HG03108 (cell line): ENCODE measurements at regions not wholly inside any gene's neighbourhood (a gene's known extent, or its start where the extent isn't known, plus 50 kb on each side); places are given as distances from the start of the nearest gene placed in this dataset.

Experiments used
- ATAC-seq: cut with Tn5 transposase; IDR thresholded peaks from one replicate; pipeline ENCODE4 v1.9.1; 2021; ENCODE audit warnings: moderate library complexity; ENCODE audit not compliant: unreplicated experiment

GRCh38 chr5:73312146-73312871 is 136.3 kb downstream of the FOXD1 start:
- ATAC-seq: no peak

DNA sequence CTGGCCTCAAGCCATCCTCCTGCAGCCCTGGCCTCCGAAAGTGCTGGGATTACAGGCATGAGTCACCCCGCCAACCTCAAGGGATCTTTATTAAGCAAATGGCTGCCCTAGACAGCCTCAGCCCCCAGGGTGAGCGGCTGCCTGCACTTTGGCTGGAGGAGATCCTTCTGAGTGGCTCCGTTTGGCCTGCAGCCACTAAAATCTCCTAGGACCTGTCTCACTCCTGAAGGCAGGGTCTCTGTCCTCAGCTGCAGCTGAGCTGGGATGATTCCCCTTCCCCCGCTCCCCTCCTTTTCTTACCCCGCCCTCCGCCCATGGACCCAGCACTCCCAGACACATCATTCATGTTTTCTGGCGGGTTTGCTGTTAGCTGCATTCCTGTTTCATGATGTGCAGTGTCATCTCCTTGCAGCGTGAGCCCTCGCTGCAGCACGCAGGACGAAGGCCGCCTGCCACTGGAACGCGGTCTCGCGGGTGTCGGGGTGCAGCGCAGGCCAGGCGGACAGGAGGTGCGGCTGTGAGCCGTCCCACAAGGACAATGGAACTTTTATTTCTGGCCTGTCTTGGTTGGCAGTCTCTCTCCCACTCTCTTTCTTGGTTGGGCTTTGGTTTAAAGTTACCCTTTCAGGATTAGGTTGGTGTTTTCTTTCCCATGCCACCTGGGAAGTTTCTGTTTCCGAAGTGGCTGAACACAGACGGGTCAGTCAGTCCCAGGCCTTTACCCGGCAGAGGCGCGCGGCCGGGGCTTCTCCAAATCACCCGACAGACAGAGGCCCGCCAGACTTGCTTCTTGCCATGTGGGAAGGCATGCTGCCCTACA is 137.1 kb downstream of the FOXD1 start:
- ATAC-seq: no peak

- ATAC-seq: no peak
Observed at GRCh38 chr5:73307645-73308355, 134.8 kb downstream of the TMEM174 start.

DNA sequence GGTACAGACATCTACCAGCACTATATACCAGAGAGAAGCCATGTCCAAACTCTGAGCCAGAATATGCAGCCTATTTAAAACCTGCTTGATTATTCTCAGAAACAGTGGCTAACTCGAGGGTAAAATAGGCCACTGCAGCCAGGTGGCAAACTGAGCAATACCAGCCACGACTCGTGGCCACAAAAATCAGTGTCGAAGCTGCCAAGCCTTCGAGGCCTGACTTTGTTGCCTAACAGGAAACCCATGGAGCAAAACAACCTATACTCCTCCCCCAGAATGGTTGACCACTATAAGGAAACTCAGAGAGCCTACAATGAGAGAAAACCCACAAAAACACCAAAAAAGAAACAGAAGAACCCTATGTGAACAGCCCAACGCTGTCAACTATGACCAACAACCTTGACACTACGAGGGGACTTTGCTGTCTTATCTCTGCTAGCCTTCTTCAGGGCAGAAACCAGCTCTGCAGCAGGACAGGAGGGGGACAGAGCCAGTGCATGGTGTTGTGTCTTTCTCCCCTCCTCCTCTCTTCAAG is 133.8 kb downstream of the TMEM174 start:
- no peak for ATAC-seq

GRCh38 chr5:73306078-73306719 is 133.2 kb downstream of the TMEM174 start:
- no peak for ATAC-seq

DNA sequence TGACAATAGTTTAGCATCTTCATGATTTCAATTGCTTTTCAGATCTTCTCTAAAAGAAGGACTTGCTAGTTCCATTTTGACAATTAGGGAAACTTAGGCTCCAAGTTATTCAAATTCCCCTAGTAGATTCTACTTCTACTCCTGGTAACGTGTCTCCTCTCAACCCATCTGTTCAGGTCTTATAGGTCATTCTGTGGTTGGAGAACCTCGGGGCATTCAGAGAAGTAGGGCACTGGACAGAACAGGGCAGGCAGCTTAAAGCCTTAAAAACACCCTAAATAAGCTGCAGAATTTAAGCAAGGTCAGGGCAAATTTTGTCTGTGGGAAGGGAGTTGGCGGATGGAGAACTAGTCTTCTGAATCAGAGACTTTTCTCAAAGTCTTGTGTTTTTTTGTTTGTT is 132.4 kb downstream of the TMEM174 start:
- no peak for ATAC-seq

GRCh38 chr5:73304381-73304780 is 131.4 kb downstream of the TMEM174 start:
- no peak for ATAC-seq

DNA sequence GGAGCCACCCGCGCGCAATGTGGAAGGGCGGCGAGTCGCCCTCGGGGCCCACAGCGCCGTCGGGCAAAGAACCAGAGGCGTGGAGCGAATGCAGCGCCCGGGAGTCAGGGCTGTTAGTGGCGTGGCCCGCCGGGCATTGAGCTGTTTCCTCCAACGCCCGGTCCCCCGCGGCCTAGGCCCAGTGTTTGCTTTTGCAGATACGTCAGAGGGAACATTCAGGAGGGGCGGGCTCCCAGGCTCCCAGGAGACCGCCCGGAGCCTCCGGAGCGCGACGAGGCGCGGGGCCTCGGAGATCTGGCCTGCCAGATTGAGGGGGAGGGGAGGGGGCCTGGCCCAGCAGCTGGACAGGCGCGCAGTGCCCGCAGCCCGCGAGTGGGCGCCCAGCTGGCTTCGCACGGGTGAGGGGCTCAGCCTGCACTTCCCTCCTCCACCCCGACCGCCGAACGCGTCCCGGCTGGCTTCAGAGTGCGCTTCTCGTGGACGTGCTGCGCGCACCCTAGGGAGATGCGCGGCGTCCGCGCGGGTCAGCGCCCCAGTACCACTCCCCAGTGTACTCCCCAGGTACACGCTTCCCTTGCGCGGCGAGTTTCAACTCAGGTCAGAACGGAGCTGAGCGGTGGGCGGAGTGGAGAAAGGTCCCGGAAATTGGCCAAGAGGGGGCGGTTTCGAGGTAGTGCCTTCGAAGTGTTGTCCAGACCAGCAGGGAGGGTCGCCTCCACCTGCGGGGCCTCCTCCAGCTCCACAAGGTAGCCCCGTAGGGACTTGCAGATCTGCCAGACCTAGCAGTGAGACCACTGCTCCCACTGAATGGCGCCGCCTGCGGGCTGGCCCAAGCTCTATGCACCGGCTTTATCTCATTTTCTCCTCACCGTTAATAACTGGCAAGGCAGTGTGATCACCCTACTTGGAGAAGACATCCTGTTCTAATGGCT is 130.4 kb downstream of the TMEM174 start:
- ATAC-seq: no peak

- ATAC-seq: no peak
Observed at GRCh38 chr5:73302797-73303147, 129.8 kb downstream of the TMEM174 start.

DNA sequence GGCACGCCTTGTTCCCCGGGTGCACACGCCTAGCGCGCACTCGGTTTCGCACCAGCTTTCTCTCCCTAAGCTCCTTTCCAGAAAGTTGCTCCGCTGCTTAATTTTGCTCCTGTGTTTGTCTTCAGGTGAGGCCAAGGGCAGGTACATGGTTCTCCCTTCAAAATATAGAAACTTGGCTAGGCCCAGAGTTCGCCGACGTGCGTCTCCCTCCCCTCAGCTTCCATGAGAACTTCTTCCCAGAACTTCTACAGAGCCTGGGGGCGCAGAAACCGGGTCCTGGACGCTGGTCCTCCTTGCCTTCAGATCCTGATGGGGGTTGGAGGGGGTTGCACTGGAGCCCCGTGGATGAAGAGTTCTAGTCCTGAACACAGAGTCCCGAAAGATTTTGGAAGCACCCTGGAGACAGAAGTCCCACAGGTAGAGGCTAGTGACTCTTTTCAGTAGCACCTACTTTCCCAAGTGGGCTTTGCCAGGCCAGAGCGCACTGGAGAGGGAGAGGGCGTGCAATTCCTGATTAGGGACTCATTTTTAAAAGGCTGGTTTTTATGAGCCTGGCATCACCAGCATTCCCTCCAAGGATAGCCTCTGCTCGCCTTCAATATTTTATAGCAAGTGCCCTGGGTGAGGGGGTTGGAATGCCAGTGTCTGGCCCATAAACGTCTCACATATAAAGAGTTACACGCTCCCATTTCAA is 128.4 kb downstream of the TMEM174 start:
- ATAC-seq: no peak

- no peak for ATAC-seq
Observed at GRCh38 chr5:73300337-73301207, 127.6 kb downstream of the TMEM174 start.

DNA sequence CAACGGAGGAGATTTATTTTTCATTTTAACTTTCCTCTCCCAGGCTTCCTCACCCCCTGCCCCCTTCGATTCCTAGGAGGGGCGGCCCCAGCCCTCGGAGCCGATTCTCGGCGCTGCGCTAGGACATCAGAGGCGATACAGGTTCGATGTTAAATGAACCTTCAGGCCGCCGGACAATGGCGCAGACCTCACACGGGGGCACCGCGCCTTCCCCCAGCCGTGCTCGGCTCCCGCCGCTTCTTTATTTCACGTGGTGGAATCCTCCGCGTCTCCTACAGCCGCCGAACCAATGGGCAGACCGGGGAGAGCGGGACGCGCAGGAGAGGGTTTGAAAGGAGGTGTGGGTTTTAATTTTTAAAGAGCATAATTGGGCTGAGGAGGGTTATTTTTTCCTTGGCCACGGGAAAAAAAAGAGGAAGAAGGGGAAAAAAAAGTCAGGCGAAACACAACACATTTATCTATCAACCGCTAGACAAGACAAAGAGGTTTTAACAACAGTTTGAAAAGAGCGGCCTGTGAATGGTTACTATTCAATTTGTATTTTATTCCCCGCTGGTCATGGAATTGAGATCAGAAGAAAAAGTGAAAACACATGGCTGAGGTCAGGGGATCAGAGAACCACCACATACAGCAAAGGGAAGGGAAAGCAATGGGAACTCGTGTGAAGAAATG is 126.8 kb downstream of the TMEM174 start:
- no peak for ATAC-seq

DNA sequence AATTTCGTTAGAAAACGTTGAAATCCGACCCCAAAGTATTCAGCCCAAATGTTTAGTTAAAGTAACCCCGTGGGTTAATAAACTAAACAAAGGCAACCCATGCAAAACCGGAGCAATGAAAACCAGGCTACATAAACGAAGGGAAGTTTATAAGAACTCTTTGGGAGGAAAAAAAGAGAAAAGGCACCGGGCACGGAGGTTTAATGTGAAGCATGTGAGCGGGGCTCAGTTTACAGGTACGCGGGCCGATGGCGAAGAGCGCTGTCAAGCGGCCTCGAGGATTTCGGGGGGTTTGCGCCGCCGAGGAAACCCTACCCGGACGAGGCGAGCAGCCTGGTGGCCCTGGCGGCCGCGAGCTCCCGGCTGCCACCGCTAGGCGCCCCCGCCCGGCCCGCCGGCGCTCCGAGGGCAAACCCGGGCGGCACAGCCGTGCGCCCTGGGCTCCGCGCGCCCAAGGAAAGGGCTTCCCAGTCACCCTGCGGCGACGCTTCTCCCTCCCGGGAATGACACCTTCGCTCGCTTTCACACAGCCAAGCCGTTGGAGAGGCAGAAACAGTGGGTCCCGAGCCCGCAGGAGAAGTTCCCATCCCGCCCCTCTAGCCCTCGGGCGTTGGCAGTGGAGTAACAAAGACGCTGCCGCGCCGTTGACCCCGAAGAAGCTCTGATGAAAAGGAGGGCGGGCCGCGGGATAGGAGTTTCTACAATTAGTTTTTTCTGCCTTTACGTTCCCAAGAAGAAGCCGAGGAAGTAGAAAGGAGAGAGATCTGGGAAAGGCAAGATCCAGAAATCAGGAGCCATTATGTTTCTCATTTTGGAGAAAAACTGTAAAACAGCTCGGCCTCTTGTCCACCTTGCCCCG is 126.0 kb downstream of the TMEM174 start:
- no peak for ATAC-seq

GRCh38 chr5:73298251-73298771 is 125.3 kb downstream of the TMEM174 start:
- ATAC-seq: no peak

DNA sequence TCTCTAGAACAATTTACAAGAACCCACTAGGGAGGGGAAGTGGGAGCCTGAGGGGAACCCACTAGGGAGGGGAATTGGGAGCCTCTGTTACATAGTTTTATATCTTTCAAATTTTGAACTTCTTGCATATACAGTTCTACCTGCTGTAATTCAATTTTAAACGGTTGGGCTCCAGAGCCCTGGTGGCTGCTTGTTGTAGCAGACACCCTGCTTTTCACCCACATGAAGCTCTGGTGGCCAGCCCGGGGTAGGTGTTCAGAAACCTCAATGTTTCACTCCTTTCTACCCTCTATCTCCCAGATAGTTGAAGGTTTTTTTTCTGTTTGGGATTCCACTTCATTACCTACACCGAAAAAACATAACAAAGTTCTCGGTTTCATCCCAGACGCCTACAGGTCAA is 124.4 kb downstream of the TMEM174 start:
- ATAC-seq: no peak

GRCh38 chr5:73296772-73297171 is 123.8 kb downstream of the TMEM174 start:
- ATAC-seq: no peak

DNA sequence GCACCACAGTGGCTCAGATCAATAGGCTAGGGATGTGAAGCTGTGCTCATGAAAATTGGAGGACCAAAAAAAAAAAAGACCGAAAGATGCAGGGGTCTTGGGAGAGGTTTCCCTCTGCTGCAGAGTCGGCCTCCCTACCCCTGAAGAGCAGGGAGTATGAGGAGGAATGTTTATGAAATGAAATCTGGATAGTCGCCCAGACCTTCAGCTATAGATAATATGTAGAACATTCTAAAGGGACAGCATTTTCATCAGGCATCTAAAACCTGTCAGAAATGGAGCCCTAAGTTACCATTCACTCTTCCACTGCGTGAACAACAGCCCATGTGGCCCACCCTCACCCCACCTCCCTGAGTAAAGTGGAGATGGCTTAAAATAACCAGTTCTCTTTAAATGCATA is 122.9 kb downstream of the TMEM174 start:
- ATAC-seq: no peak
